HG03442 (cell line): ENCODE measurements at regions not wholly inside any gene's neighbourhood (a gene's known extent, or its start where the extent isn't known, plus 50 kb on each side); places are given as distances from the start of the nearest gene placed in this dataset.

Source experiments
- ATAC-seq: cut with Tn5 transposase; IDR thresholded peaks from one replicate; pipeline ENCODE4 v1.9.1; 2021; ENCODE audit warnings: mild to moderate bottlenecking, moderate library complexity; ENCODE audit not compliant: unreplicated experiment

DNA sequence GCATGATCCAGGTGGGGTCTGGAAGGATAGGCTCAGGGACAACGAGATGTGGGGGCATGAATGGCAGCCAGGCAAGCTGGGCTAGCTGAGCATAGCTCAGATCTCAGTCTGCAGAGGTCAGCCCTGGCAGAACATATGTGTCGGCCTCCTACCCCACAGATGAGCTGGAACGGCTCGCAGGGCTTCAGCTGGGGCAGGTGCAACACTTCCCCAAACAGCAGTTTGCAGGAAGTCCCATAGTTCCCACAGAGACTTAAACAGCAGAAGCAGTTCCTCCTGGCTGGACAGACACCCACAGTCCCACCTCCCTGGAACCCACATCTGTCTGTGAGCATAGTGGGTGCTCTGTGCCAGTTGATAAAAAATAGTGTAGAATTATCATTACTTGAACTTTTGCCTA is 404.6 kb downstream of the GADD45G start:
- ATAC-seq = no peak

DNA sequence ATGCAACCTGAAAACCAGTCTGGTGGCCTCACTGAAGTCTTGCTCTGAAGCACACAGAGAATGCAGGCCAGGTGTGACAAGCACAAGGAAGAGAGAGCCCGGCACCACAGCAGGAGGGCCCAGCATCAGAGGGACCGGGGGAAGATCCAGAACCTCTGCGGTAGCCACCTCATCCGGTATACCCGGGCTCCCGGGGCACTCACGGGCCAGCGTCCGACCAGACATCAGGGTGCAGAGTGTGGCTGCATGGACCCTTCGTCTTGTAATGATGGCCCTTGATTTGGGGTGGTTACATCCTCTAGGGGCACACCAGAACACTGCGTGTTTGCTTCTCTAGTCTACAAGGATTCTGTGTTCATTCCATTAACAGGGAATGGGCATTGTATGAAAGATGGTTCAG is 406.0 kb downstream of the GADD45G start:
- no peak for ATAC-seq

DNA sequence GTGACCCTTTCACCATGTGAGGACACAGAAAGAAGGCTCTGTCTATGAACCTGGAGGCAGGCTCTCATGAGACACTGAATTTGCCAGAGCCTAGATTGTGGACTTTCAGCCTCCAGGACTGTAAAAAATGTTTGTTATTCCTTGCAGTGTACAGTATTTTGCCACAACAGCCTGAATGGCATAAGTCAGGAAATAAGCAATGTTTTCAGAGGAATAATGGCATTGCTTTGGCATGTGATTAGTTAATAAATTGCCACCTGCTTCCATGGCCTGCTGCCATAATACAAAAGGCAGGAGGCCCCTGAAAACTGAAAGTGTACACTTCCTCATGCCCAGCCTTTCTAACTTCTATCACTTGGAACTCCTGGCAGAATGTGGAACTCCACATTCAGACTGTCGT is 408.1 kb downstream of the GADD45G start:
- ATAC-seq = no peak

DNA sequence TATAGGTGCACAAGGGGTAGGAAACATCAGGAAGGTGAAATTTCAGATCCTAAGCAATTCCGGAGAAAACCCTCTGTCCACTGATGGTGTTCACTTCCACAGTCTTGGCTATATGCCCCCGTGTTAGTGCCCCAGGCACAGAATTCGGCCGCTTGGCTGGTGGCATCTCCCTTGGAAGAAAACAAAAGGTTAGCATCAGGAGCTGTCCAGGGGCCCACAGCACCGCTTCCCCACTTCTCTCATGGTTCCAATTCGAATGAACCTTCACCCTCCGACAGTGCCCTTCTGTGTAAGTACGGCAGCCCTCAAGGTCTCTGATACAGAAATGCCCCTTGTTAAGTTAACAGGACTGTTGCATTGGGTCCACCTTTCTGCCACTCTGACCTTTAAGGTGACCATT is 409.0 kb downstream of the GADD45G start:
- no peak for ATAC-seq

GRCh38 chr9:90014421-90014820 is 409.6 kb downstream of the GADD45G start:
- no peak for ATAC-seq

DNA sequence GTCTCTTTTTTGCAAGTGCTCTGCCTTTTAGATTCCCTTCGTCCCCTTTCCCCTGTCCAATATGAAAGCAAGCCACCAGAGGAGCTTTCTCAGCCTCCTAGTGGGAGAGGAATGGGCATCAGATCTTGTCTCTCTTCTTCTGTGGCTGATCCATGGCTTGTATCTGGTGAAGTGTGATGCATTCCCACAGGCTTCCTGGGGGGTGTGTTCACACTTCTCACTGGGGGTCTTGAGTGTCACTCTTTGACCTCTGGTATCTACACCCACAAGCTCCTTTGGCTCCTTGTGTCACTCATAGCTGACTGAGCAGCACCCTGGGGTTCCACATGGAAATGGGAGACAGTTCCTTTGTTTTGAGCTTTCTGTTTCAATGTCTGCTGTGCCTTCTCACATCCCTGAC is 411.5 kb downstream of the GADD45G start:
- no peak for ATAC-seq

- no peak for ATAC-seq
These were observed 412.9 kb downstream of the GADD45G start for GRCh38 chr9:90017679-90018078.

- no peak for ATAC-seq
These were observed 413.9 kb downstream of the GADD45G start for GRCh38 chr9:90018688-90019087.

GRCh38 chr9:90019626-90020025 is 414.8 kb downstream of the GADD45G start:
- no peak for ATAC-seq

GRCh38 chr9:90020276-90020871 is 415.6 kb downstream of the GADD45G start:
- no peak for ATAC-seq

DNA sequence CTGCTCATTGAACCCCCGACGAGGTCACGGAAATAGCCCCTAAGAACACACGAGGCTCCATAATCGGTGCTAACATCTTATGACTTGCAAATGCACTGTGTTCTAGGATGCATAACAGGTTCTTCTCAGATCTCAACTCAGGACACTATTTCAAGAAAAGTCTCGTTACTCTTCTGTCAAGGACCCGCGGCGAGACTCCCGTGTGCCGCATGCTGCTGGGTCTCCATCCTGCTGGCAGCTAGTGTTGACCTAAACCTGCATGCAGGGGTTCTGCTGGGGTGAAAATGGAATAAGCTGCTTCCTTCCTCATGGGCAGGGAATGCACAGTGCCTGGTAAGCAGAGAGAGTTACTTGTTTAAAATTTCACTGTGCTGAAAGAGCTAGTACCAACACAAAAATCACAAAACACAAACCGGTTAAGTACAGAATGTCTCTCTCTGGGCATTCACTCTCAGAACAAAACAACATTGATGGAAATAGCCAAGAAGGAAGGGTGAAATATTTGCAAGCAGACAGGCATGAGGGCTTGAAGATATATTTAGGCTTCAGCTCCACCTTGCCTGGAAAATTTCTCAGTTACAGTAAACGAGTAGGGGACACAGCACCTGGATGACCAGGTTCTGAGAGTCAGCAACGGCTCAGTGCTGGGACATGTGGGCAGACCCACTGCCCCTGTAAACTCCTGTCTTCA is 416.5 kb downstream of the GADD45G start:
- ATAC-seq = no peak

GRCh38 chr9:90022474-90022873 is 417.7 kb downstream of the GADD45G start:
- no peak for ATAC-seq

DNA sequence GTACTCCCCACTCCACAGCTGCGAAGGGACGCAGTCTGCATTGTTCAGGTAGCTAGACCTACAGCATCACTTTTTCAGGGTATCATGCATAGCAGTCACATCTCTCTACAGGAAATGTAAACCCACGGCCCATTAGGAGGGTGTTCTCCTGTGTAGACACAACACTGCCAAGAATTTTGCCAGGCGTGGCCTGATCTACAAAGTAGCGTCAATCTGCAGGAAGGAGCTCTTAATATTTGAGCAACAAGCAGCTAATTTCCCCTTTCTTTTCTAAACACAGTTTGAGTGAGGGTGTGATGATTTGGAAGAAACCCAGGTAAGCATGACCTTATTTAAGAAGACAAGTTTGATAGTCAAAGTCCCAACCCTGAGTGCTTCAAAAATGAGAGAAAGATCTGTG is 419.0 kb downstream of the GADD45G start:
- no peak for ATAC-seq

GRCh38 chr9:90024409-90024808 is 419.6 kb downstream of the GADD45G start:
- ATAC-seq = no peak

DNA sequence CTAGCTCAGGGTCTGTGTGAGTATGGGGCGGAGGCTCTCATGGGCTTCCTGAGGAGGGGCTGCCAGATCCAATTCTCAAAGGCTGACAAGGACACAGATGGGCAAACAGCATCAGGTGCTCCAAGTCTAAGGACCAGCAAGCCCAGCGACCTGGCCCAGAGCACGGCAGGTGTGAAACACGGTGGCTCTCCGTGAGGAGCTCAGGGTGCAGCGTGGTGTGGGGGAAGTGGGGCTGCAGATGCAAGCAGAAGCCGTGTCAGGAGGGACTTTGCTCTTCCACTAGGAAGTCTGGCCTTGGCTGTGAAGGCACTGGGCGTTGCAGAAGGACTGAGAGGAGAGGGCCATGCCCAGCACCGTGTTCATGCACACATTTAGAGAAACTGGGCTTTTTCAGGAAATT is 420.0 kb downstream of the GADD45G start:
- ATAC-seq = no peak

DNA sequence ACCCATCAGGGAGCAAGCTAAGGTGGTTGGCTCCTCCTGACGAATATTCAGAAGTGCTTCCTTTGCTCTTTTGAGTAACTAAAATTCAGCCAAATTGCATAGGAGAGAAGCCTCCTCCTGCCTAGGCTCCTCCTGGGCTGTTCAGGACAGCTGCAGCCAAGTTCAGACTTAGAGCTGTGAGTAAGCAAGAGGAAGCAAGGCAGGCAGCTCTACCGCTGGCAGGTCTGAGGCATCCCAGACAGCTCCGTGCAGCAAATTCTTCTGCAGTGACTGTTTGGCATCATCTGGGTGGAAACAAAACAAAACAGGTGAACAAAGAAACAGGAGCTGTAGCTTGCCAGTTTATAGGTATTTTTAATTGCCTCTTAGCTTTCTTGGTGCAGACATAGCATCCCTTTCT is 421.0 kb downstream of the GADD45G start:
- no peak for ATAC-seq

GRCh38 chr9:90027296-90027790 is 422.5 kb downstream of the GADD45G start:
- ATAC-seq = no peak

DNA sequence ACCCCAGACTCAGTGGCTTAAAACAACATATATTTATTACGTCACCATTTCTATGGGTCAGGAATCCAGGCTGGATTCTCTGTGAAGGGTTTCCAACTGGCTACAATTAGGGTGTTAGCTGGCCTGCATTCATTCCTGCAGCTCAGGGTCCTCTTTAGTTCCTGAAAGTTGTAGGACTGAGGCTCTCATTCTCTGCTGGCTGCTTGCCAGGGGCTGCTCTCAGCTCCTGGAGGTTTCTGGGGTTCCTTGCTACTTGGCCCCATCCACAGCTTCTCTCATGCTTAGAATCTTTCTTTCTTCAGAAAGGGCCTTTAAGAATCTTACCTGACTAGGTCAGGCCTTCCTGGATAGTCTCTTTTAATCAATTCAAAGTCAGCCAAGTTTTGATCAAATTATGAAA is 424.6 kb downstream of the GADD45G start:
- ATAC-seq = no peak

DNA sequence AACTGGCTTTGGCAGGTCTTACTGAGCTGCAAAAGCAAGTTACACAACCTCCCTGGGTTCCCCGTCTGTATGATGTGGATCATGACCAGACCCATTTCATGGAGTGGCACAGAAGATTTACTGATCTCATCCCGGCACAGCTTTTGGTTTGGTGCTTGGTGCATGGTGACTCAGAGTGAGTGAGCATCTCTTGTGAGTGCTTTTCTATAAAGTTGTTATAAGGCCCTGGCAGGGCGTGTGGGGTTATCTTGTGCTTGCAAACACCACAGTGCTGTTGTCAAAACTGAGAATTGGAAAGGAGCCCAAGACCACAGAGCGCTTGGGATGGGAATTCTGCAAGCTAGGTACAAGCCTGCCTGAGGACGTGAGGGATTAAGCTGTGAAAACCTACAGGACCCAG is 425.2 kb downstream of the GADD45G start:
- ATAC-seq = no peak

GRCh38 chr9:90032296-90033027 is 427.6 kb downstream of the GADD45G start:
- no peak for ATAC-seq

DNA sequence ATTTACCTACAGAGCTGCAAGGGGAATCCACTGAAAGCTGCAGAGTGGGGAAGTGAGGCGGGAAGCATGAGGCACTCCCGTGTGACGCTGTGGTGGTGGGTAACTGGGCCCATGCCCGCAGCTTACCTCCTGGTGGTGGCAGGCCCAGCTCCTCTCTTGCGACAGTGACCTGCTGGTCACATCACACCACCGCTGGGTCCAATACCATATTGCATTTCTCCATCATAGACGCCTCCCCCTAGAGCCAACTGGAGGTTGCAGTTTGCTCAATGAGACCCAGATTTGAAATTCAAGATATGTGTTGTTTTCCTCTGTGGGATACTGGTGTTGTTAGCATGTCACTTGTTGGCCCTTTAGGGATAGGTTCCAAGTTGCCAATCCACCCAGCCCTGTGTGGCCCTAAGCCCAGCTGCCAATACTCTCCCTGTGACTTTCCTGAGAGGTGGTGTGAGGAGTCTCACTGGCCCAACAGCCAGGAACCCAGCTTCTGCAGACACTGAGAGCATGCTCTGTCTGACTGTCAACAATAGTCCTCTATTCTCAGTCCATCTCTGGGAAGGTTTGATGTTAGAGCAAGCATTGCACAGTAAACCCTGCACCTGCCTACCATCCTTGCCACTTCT is 428.3 kb downstream of the GADD45G start:
- ATAC-seq = no peak

GRCh38 chr9:90034071-90034470 is 429.3 kb downstream of the GADD45G start:
- ATAC-seq = no peak
